BLaER1 (cell line): ENCODE measurements at regions not wholly inside any gene's neighbourhood (a gene's known extent, or its start where the extent isn't known, plus 50 kb on each side); places are given as distances from the start of the nearest gene placed in this dataset.

Experiments used
- H3K27ac ChIP-seq: shearing (Covaris generic); formaldehyde crosslinking; 2 replicates; pipeline ENCODE4 v1.8.1; 2022
- H3K27me3 ChIP-seq: shearing (Covaris generic); formaldehyde crosslinking; 2 replicates; pipeline ENCODE4 v1.8.1; 2022
- H3K36me3 ChIP-seq: shearing (Covaris generic); formaldehyde crosslinking; 2 replicates; pipeline ENCODE4 v1.8.1; 2022
- H3K4me1 ChIP-seq: shearing (Covaris generic); formaldehyde crosslinking; 2 replicates; pipeline ENCODE4 v1.8.1; 2022
- H3K4me2 ChIP-seq: shearing (Covaris generic); formaldehyde crosslinking; 2 replicates; pipeline ENCODE4 v1.8.1; 2022
- H3K4me3 ChIP-seq: shearing (Covaris generic); formaldehyde crosslinking; 2 replicates; pipeline ENCODE4 v1.8.1; 2022
- H3K9ac ChIP-seq: shearing (Covaris generic); formaldehyde crosslinking; 2 replicates; pipeline ENCODE4 v1.8.1; 2022
- H3K9me3 ChIP-seq: shearing (Covaris generic); formaldehyde crosslinking; 2 replicates; pipeline ENCODE4 v1.8.1; 2022
- H4K20me1 ChIP-seq: shearing (Covaris generic); formaldehyde crosslinking; 2 replicates; pipeline ENCODE4 v1.8.1; 2022
- Cebpa-rat ChIP-seq: shearing (Covaris generic); IDR thresholded peaks from 2 replicates; pipeline ENCODE4 v1.8.1; 2022

DNA sequence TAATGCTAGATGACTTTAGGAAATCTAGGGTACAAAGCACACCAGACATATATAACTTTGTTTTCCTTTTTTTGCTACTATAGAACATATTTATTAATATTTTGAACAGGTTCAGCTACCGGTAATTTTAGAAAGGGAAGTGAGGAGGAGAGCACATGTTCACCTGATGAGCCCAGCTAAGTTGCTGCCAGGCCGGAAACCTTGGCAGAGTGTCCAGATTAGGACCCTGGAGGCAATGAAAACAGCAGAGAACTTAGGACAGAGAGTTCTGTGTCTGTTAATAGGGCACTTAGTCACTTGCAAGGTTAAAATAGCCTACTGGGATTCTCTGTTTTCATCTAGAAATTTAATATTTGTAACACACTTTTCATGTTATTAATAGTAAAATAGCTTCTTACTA is 348.9 kb upstream of the CPEB2 start:
- Histone ChIP-seq H3K27me3 (no peaks in the 10 kb centered on the region), H3K4me3 (no peak overlapping the region), H3K4me1 (no peaks in the 10 kb centered on the region), H4K20me1 (no peaks in the 10 kb centered on the region), H3K9ac (no peak overlapping the region), H3K36me3 (no peaks in the 10 kb centered on the region), H3K9me3 (no peaks in the 10 kb centered on the region), H3K4me2 (no peak overlapping the region), H3K27ac (no peak overlapping the region)
- TF ChIP-seq Cebpa-rat = no peak

- no peak overlapping the region for H3K27ac ChIP-seq
- no peaks in the 10 kb centered on the region for H3K36me3 ChIP-seq
- no peak overlapping the region for H3K9ac ChIP-seq
- H3K27me3 ChIP-seq = no peaks in the 10 kb centered on the region
- no peaks in the 10 kb centered on the region for H3K9me3 ChIP-seq
- no peak for TF ChIP-seq Cebpa-rat
- no peaks in the 10 kb centered on the region for H4K20me1 ChIP-seq
- H3K4me2 ChIP-seq = no peak overlapping the region
- H3K4me1 ChIP-seq = no peaks in the 10 kb centered on the region
- H3K4me3 ChIP-seq = no peak overlapping the region
Measured at GRCh38 chr4:14659286-14659685, 343.0 kb upstream of the CPEB2 start.

GRCh38 chr4:14667624-14668151 is 334.6 kb upstream of the CPEB2 start:
- H3K4me3 ChIP-seq = no peak overlapping the region
- H3K36me3 ChIP-seq = no peaks in the 10 kb centered on the region
- no peak overlapping the region for H3K9ac ChIP-seq
- H3K9me3 ChIP-seq = peaks cover 4% of the 10 kb centered on the region; the same call in 1 of the 2 replicates
- H4K20me1 ChIP-seq = no peaks in the 10 kb centered on the region
- H3K27me3 ChIP-seq = no peaks in the 10 kb centered on the region
- no peaks in the 10 kb centered on the region for H3K4me1 ChIP-seq
- no peak overlapping the region for H3K27ac ChIP-seq
- no peak overlapping the region for H3K4me2 ChIP-seq
- no peak for TF ChIP-seq Cebpa-rat

GRCh38 chr4:14668296-14668695 is 334.0 kb upstream of the CPEB2 start:
- Histone ChIP-seq H3K27ac (no peak overlapping the region), H3K9ac (no peak overlapping the region), H3K27me3 (no peaks in the 10 kb centered on the region), H3K36me3 (no peaks in the 10 kb centered on the region), H3K4me3 (no peak overlapping the region), H3K4me2 (no peak overlapping the region), H4K20me1 (no peaks in the 10 kb centered on the region), H3K9me3 (peaks cover 4% of the 10 kb centered on the region; the same call in 1 of the 2 replicates), H3K4me1 (no peaks in the 10 kb centered on the region)
- no peak for TF ChIP-seq Cebpa-rat

DNA sequence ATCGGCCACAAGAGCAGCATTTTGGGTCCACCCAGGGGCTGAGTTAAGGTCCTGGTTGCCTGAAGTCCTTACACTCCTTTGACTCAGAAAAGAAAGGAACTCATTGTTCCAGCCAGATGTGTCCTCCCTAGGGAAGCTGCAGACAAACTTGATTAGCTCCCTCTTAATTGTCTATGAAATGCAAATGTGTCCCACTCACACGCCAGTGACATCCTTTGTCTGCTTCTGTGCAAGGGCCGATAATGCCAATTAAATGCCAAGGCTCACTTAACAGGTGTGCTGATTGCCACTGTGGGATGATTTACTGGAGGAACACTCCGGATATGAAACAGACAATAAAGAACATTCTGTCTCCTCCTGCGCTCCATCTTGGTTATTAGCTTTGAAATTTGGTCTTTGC is 332.9 kb upstream of the CPEB2 start:
- no peak for TF ChIP-seq Cebpa-rat
- H3K27ac ChIP-seq = no peak overlapping the region
- no peaks in the 10 kb centered on the region for H4K20me1 ChIP-seq
- no peaks in the 10 kb centered on the region for H3K4me1 ChIP-seq
- H3K36me3 ChIP-seq = no peaks in the 10 kb centered on the region
- H3K27me3 ChIP-seq = no peaks in the 10 kb centered on the region
- H3K4me3 ChIP-seq = no peak overlapping the region
- no peak overlapping the region for H3K9ac ChIP-seq
- no peak overlapping the region for H3K4me2 ChIP-seq
- H3K9me3 ChIP-seq = peaks cover 4% of the 10 kb centered on the region; the same call in 1 of the 2 replicates

DNA sequence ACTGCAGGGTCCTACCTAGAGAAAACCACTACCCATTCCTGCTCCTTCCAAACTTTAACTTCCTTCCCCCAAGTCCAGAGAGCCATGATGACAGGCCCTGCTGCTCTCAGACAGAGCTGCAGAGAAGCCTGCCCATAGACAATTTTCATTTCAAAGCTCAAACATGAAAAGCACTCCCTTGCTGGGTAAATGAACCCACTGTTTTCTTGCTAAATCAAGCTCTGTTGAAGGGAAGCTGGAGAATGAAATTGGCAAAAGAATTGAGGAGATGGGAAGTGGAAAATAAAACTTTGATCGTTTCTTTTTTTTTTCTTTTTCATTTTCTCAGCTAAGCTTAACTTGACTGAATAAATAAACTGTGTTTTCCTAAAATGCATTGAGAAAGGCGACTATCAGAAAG is 331.1 kb upstream of the CPEB2 start:
- Histone ChIP-seq H4K20me1 (no peaks in the 10 kb centered on the region), H3K27me3 (no peaks in the 10 kb centered on the region), H3K4me1 (no peaks in the 10 kb centered on the region), H3K4me3 (no peak overlapping the region), H3K4me2 (no peak overlapping the region), H3K9ac (no peak overlapping the region), H3K9me3 (peaks cover 4% of the 10 kb centered on the region; the same call in 1 of the 2 replicates), H3K36me3 (no peaks in the 10 kb centered on the region), H3K27ac (no peak overlapping the region)
- TF ChIP-seq Cebpa-rat = no peak

- H3K4me2 ChIP-seq = no peak overlapping the region
- H4K20me1 ChIP-seq = no peaks in the 10 kb centered on the region
- no peak overlapping the region for H3K4me3 ChIP-seq
- peaks cover 5% of the 10 kb centered on the region for H3K4me1 ChIP-seq
- no peak for TF ChIP-seq Cebpa-rat
- H3K27ac ChIP-seq = no peak overlapping the region
- no peaks in the 10 kb centered on the region for H3K9me3 ChIP-seq
- no peak overlapping the region for H3K9ac ChIP-seq
- no peaks in the 10 kb centered on the region for H3K36me3 ChIP-seq
- no peaks in the 10 kb centered on the region for H3K27me3 ChIP-seq
Measured at GRCh38 chr4:14675279-14675985, 326.8 kb upstream of the CPEB2 start.

GRCh38 chr4:14679906-14680305 is 322.4 kb upstream of the CPEB2 start:
- Histone ChIP-seq H3K4me3 (no peak overlapping the region), H3K36me3 (no peaks in the 10 kb centered on the region), H3K27ac (no peak overlapping the region), H3K4me2 (no peak overlapping the region), H3K9ac (no peak overlapping the region), H3K4me1 (peaks cover 5% of the 10 kb centered on the region), H3K9me3 (no peaks in the 10 kb centered on the region), H3K27me3 (no peaks in the 10 kb centered on the region), H4K20me1 (no peaks in the 10 kb centered on the region)
- TF ChIP-seq Cebpa-rat = no peak

DNA sequence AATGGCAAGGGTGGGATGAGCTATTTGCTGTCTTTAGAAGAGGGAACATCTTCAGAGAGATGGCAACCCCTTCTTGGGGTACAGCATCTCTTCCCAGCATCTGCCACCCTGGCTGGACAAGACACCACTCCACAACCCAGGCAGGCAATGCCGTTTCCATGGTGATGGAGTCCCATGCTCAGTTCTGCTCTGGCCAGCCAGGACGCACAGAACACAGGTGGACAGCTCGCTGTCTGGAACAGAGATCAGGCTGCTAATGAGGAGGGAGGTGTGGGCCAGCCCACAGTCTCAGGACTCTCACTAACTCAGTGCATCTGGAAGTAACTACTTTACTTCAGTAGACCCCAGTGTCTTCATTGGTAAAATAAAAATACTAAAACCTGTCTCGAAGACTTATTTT is 321.0 kb upstream of the CPEB2 start:
- Histone ChIP-seq H3K9me3 (no peaks in the 10 kb centered on the region), H3K4me2 (no peak overlapping the region), H3K27me3 (no peaks in the 10 kb centered on the region), H4K20me1 (no peaks in the 10 kb centered on the region), H3K9ac (no peak overlapping the region), H3K4me3 (no peak overlapping the region), H3K36me3 (no peaks in the 10 kb centered on the region), H3K4me1 (peaks cover 5% of the 10 kb centered on the region), H3K27ac (no peak overlapping the region)
- TF ChIP-seq Cebpa-rat = no peak

DNA sequence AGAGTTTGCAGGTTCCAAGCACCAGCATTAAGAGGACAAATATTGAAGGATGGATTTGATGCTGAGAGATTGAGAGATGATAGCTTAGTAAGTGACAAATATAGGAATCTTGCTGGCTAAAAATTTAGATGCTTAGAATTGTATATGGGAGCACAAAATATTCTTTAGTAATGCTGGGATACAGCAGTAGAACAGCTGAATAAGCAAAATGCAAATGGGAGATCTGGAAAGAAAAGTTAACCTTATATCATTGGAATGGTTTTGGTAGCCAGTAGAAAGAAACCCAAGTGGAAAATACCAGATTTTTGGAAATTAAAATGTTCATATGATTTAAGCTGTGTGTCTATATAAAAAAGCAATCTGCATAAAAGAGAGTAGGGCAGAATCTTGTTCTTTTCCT is 308.6 kb upstream of the CPEB2 start:
- Histone ChIP-seq H3K4me3 (no peak overlapping the region), H3K27me3 (no peaks in the 10 kb centered on the region), H3K9me3 (peaks cover 11% of the 10 kb centered on the region), H4K20me1 (no peaks in the 10 kb centered on the region), H3K4me1 (no peaks in the 10 kb centered on the region), H3K9ac (no peak overlapping the region), H3K4me2 (no peak overlapping the region), H3K27ac (no peak overlapping the region), H3K36me3 (no peaks in the 10 kb centered on the region)
- no peak for TF ChIP-seq Cebpa-rat
